GM12892 (cell line): ENCODE measurements at regions not wholly inside any gene's neighbourhood (a gene's known extent, or its start where the extent isn't known, plus 50 kb on each side); places are given as distances from the start of the nearest gene placed in this dataset.
"Not testable (repeated sequence)": the region's sequence is repeated elsewhere in the genome, so short reads cannot be mapped to it uniquely, and the experiment has no call there.

Experiments used
- POLR2A ChIP-seq: IDR thresholded peaks from 2 replicates; pipeline ENCODE4 v1.6.1; 2011; ENCODE audit warnings: low read depth, low read length, control low read depth
- POLR2AphosphoS5 ChIP-seq: IDR thresholded peaks from 2 replicates; pipeline ENCODE4 v1.6.1; 2011; ENCODE audit warnings: low read depth, low read length, control low read depth

GRCh38 chr4:121575392-121575791 is 121.4 kb downstream of the ANXA5 start:
- TF ChIP-seq POLR2AphosphoS5, POLR2A: not testable (repeated sequence)
